Activated CD4-positive, alpha-beta T cell treated with anti-CD3 and anti-CD28 coated beads, Interleukin-2, amount 50 U/mL, for 1 hour (primary cell): ENCODE measurements at regions not wholly inside any gene's neighbourhood (a gene's known extent, or its start where the extent isn't known, plus 50 kb on each side); places are given as distances from the start of the nearest gene placed in this dataset.
A peak's percentile ranks its signal among the peaks of the same experiment; 100 is the strongest.
"Not testable (repeated sequence)": the region's sequence is repeated elsewhere in the genome, so short reads cannot be mapped to it uniquely, and the experiment has no call there.

Source experiments
- DNase-seq: peaks from one replicate; pipeline ENCODE4 v3.0.0-alpha.2; 2020

GRCh38 chr10:5268743-5269142 is 72.1 kb downstream of the AKR1C4 start:
- DNase-seq = no peak

GRCh38 chr10:5269791-5270190 is 73.2 kb downstream of the AKR1C4 start:
- no peak for DNase-seq

- no peak for DNase-seq
Observed at GRCh38 chr10:5271526-5271925, 74.9 kb downstream of the AKR1C4 start.

GRCh38 chr10:5272065-5272803 is 75.6 kb downstream of the AKR1C4 start:
- no peak for DNase-seq

GRCh38 chr10:5274795-5275194 is 78.2 kb downstream of the AKR1C4 start:
- no peak for DNase-seq

- DNase-seq = no peak
Observed at GRCh38 chr10:5281356-5281755, 83.4 kb upstream of the UCN3 start.

- DNase-seq = no peak
Observed at GRCh38 chr10:5282137-5282536, 82.6 kb upstream of the UCN3 start.

- DNase-seq = peak; percentile 36
Observed at GRCh38 chr10:5283305-5284158, 81.2 kb upstream of the UCN3 start.

GRCh38 chr10:5284311-5285057 is 80.3 kb upstream of the UCN3 start:
- DNase-seq = no peak

GRCh38 chr10:5285186-5285585 is 79.6 kb upstream of the UCN3 start:
- no peak for DNase-seq

- no peak for DNase-seq
Observed at GRCh38 chr10:5288359-5288758, 76.4 kb upstream of the UCN3 start.

- not testable (repeated sequence) for DNase-seq
Observed at GRCh38 chr10:5289228-5289627, 75.5 kb upstream of the UCN3 start.

- peak; percentile 20 for DNase-seq
Observed at GRCh38 chr10:5291501-5292195, 73.1 kb upstream of the UCN3 start.

GRCh38 chr10:5292196-5292735 is 72.5 kb upstream of the UCN3 start:
- DNase-seq = no peak

- DNase-seq = not testable (repeated sequence)
Observed at GRCh38 chr10:5292970-5293369, 71.8 kb upstream of the UCN3 start.

GRCh38 chr10:5293691-5294550 is 70.8 kb upstream of the UCN3 start:
- peak; percentile 11 for DNase-seq

- no peak for DNase-seq
Observed at GRCh38 chr10:5297466-5297865, 67.3 kb upstream of the UCN3 start.

GRCh38 chr10:5297996-5298395 is 66.8 kb upstream of the UCN3 start:
- DNase-seq = no peak

- no peak for DNase-seq
Observed at GRCh38 chr10:5299950-5300349, 64.8 kb upstream of the UCN3 start.

- no peak for DNase-seq
Observed at GRCh38 chr10:5303504-5303903, 61.3 kb upstream of the UCN3 start.

GRCh38 chr10:5305374-5305773 is 59.4 kb upstream of the UCN3 start:
- DNase-seq = no peak

- no peak for DNase-seq
Observed at GRCh38 chr10:5310914-5311313, 53.9 kb upstream of the UCN3 start.
